Central memory CD8-positive, alpha-beta T cell (primary cell): ENCODE measurements at regions not wholly inside any gene's neighbourhood (a gene's known extent, or its start where the extent isn't known, plus 50 kb on each side); places are given as distances from the start of the nearest gene placed in this dataset.

Experiments used
- ATAC-seq: fragments of 150-1000 bp; cut with Tn5 transposase; replicated peaks from 2 replicates; pipeline ENCODE4 v1.10.0; 2022; ENCODE audit warnings: mild to moderate bottlenecking, moderate FRiP score, moderate number of reproducible peaks; ENCODE audit not compliant: poor library complexity, severe bottlenecking; ENCODE audit errors: extremely low read depth
- DNase-seq, 2 donors: peaks; one replicate each; pipeline ENCODE4 v3.0.0; 2021; ENCODE audit warnings: low spot score in 2 of 2
- H3K27ac Mint-ChIP-seq: one replicate; pipeline ENCODE4 v1.8.0; 2022; ENCODE audit warnings: low read depth, mild to moderate bottlenecking, moderate library complexity, mixed read lengths
- H3K27me3 Mint-ChIP-seq: one replicate; pipeline ENCODE4 v1.8.0; 2022; ENCODE audit warnings: mixed read lengths
- H3K36me3 Mint-ChIP-seq: one replicate; pipeline ENCODE4 v1.8.0; 2022; ENCODE audit warnings: mild to moderate bottlenecking, moderate library complexity, mixed read lengths; ENCODE audit not compliant: insufficient read depth
- H3K4me1 Mint-ChIP-seq: one replicate; pipeline ENCODE4 v1.8.0; 2022; ENCODE audit warnings: mixed read lengths
- H3K4me3 Mint-ChIP-seq: one replicate; pipeline ENCODE4 v1.8.0; 2022; ENCODE audit warnings: mild to moderate bottlenecking, moderate library complexity, mixed read lengths
- H3K9me3 Mint-ChIP-seq: one replicate; pipeline ENCODE4 v1.8.0; 2022; ENCODE audit warnings: mixed read lengths

- no peak overlapping the region for H3K4me3 Mint-ChIP-seq
- no peaks in the 10 kb centered on the region for H3K9me3 Mint-ChIP-seq
- DNase-seq (no peak), ATAC-seq (no peak)
- no peak overlapping the region for H3K27ac Mint-ChIP-seq
- H3K27me3 Mint-ChIP-seq = peaks cover 55% of the 10 kb centered on the region
- no peaks in the 10 kb centered on the region for H3K4me1 Mint-ChIP-seq
- peaks cover 2% of the 10 kb centered on the region for H3K36me3 Mint-ChIP-seq
Observed at GRCh38 chr21:43325036-43325435, 101.9 kb downstream of the SIK1 start.

GRCh38 chr21:43324596-43324995 is 102.3 kb downstream of the SIK1 start:
- peaks cover 55% of the 10 kb centered on the region for H3K27me3 Mint-ChIP-seq
- peaks cover 2% of the 10 kb centered on the region for H3K36me3 Mint-ChIP-seq
- no peak overlapping the region for H3K27ac Mint-ChIP-seq
- H3K4me1 Mint-ChIP-seq = no peaks in the 10 kb centered on the region
- no peak overlapping the region for H3K4me3 Mint-ChIP-seq
- H3K9me3 Mint-ChIP-seq = no peaks in the 10 kb centered on the region
- ATAC-seq = no peak
- no peak for DNase-seq

GRCh38 chr21:43323244-43324005 is 103.5 kb downstream of the SIK1 start:
- Mint-ChIP-seq H3K4me3 (no peak overlapping the region), H3K27ac (no peak overlapping the region), H3K4me1 (no peaks in the 10 kb centered on the region), H3K9me3 (peaks cover 3% of the 10 kb centered on the region), H3K36me3 (no peaks in the 10 kb centered on the region), H3K27me3 (peaks cover 50% of the 10 kb centered on the region)
- no peak for ATAC-seq
- DNase-seq = no peak

- H3K4me1 Mint-ChIP-seq = no peaks in the 10 kb centered on the region
- no peak overlapping the region for H3K4me3 Mint-ChIP-seq
- no peak for ATAC-seq
- DNase-seq = no peak
- peaks cover 43% of the 10 kb centered on the region for H3K27me3 Mint-ChIP-seq
- no peaks in the 10 kb centered on the region for H3K36me3 Mint-ChIP-seq
- no peak overlapping the region for H3K27ac Mint-ChIP-seq
- peaks cover 6% of the 10 kb centered on the region for H3K9me3 Mint-ChIP-seq
Observed at GRCh38 chr21:43322805-43323204, 104.1 kb downstream of the SIK1 start.

- ATAC-seq (no peak), DNase-seq (no peak)
- H3K4me3 Mint-ChIP-seq = no peak overlapping the region
- no peaks in the 10 kb centered on the region for H3K36me3 Mint-ChIP-seq
- H3K9me3 Mint-ChIP-seq = peaks cover 11% of the 10 kb centered on the region
- no peaks in the 10 kb centered on the region for H3K4me1 Mint-ChIP-seq
- peaks cover 42% of the 10 kb centered on the region for H3K27me3 Mint-ChIP-seq
- no peak overlapping the region for H3K27ac Mint-ChIP-seq
Observed at GRCh38 chr21:43322311-43322710, 104.6 kb downstream of the SIK1 start.

- no peak overlapping the region for H3K4me3 Mint-ChIP-seq
- H3K4me1 Mint-ChIP-seq = no peaks in the 10 kb centered on the region
- H3K27me3 Mint-ChIP-seq = peaks cover 35% of the 10 kb centered on the region
- H3K9me3 Mint-ChIP-seq = peaks cover 11% of the 10 kb centered on the region
- ATAC-seq = no peak
- no peak overlapping the region for H3K27ac Mint-ChIP-seq
- H3K36me3 Mint-ChIP-seq = no peaks in the 10 kb centered on the region
- no peak for DNase-seq
Observed at GRCh38 chr21:43321611-43322010, 105.3 kb downstream of the SIK1 start.

GRCh38 chr21:43321111-43321510 is 105.8 kb downstream of the SIK1 start:
- peaks cover 11% of the 10 kb centered on the region for H3K9me3 Mint-ChIP-seq
- H3K36me3 Mint-ChIP-seq = no peaks in the 10 kb centered on the region
- H3K4me1 Mint-ChIP-seq = no peaks in the 10 kb centered on the region
- no peak for DNase-seq
- no peak overlapping the region for H3K27ac Mint-ChIP-seq
- no peak for ATAC-seq
- no peak overlapping the region for H3K4me3 Mint-ChIP-seq
- peaks cover 31% of the 10 kb centered on the region for H3K27me3 Mint-ChIP-seq

GRCh38 chr21:43320526-43320925 is 106.4 kb downstream of the SIK1 start:
- no peak for DNase-seq
- peaks cover 31% of the 10 kb centered on the region for H3K27me3 Mint-ChIP-seq
- H3K9me3 Mint-ChIP-seq = peaks cover 11% of the 10 kb centered on the region
- H3K27ac Mint-ChIP-seq = no peak overlapping the region
- no peak overlapping the region for H3K4me3 Mint-ChIP-seq
- no peaks in the 10 kb centered on the region for H3K4me1 Mint-ChIP-seq
- H3K36me3 Mint-ChIP-seq = no peaks in the 10 kb centered on the region
- no peak for ATAC-seq

GRCh38 chr21:43318841-43319781 is 107.8 kb downstream of the SIK1 start:
- no peak for DNase-seq
- no peak overlapping the region for H3K27ac Mint-ChIP-seq
- peaks cover 1% of the 10 kb centered on the region for H3K36me3 Mint-ChIP-seq
- peaks cover 34% of the 10 kb centered on the region for H3K27me3 Mint-ChIP-seq
- H3K9me3 Mint-ChIP-seq = peaks cover 11% of the 10 kb centered on the region
- no peak overlapping the region for H3K4me3 Mint-ChIP-seq
- H3K4me1 Mint-ChIP-seq = no peaks in the 10 kb centered on the region
- ATAC-seq = no peak

GRCh38 chr21:43318368-43318767 is 108.6 kb downstream of the SIK1 start:
- no peak overlapping the region for H3K27ac Mint-ChIP-seq
- H3K4me1 Mint-ChIP-seq = no peaks in the 10 kb centered on the region
- ATAC-seq = no peak
- no peak overlapping the region for H3K4me3 Mint-ChIP-seq
- H3K27me3 Mint-ChIP-seq = peaks cover 33% of the 10 kb centered on the region
- peaks cover 11% of the 10 kb centered on the region for H3K9me3 Mint-ChIP-seq
- peaks cover 1% of the 10 kb centered on the region for H3K36me3 Mint-ChIP-seq
- DNase-seq = no peak

- Mint-ChIP-seq H3K36me3 (peaks cover 1% of the 10 kb centered on the region), H3K27ac (no peak overlapping the region), H3K4me3 (no peak overlapping the region), H3K9me3 (peaks cover 11% of the 10 kb centered on the region), H3K27me3 (peaks cover 33% of the 10 kb centered on the region), H3K4me1 (no peaks in the 10 kb centered on the region)
- no peak for ATAC-seq
- no peak for DNase-seq
Observed at GRCh38 chr21:43317959-43318358, 109.0 kb downstream of the SIK1 start.

GRCh38 chr21:43317254-43317748 is 109.6 kb downstream of the SIK1 start:
- H3K27me3 Mint-ChIP-seq = peaks cover 30% of the 10 kb centered on the region
- peaks cover 11% of the 10 kb centered on the region for H3K9me3 Mint-ChIP-seq
- ATAC-seq = no peak
- no peaks in the 10 kb centered on the region for H3K4me1 Mint-ChIP-seq
- peaks cover 1% of the 10 kb centered on the region for H3K36me3 Mint-ChIP-seq
- DNase-seq = no peak
- H3K4me3 Mint-ChIP-seq = no peak overlapping the region
- H3K27ac Mint-ChIP-seq = no peak overlapping the region
